ENCODE measurements at regions not wholly inside any gene's neighbourhood (a gene's known extent, or its start where the extent isn't known, plus 50 kb on each side); places are given as distances from the start of the nearest gene placed in this dataset.

DNA sequence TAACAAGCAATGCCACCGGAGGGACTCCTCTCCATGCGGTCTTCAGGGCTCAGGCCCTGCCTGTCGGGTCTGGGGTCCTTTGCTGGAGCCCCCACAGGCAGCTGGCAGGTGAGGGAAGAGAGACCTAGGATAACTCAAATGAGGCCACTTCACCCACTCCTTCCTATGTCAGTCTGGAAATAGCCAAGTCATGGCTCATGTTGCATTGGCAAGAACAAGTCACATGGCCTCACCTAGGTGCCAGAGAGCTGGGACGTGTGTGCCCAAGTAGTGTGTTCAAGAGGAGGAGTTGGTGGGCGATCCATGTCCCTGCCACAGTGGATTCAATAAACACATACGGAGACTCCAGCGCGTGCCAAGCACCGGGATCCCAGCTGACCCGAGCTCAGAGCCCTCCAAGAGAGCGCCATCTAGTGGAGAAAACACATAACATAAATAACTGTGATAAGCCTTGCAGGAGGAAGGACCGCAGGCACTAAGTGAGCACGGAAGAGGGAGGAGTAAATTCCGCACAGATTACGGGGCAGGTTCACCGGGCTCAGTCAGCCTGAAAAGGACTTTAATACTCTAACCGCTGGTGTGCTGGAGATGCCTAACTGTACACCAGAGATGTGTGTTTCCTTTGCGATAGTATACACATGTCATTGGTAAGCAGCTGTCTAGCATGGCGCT lies 580.8 kb downstream of the CCDC171 start:
- DNase-seq, result no peak

DNA sequence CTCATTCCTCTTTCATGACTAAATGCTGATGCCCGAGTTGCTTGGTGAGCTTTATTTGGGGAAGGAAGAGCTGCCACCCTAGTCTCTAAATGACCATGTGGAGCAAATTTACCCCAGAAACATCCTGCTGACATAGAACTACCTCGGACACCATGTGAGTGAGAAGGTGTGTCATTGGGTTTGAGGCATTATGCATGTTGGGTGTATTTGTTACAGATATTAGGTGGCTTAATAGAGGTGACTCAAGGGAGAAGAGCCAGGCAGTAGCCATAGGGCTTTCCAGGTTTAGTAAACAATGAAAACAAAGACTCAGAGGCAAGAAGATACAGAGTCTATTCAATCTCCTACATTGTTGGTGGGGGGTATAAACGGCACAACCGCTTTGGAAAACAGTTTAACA lies 581.5 kb downstream of the CCDC171 start:
- DNase-seq, result no peak

DNA sequence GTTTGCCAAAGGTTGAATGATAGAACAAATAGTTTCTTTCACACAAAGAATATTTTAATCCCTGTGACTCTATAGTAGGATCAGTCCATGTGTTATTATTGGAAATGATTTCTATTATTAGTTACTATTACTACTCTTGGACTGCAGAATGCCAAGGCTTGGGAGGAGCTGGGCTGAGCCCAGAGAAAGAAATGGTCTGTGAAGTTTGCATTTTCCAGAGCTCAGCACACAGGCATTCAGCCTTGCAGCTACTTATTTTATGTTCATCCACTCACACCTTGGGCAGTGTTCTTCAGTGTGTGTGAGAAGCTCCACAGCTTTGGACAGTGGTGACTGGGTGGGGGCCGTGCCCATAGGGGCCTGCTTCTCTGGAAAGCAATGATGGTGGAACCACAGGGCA lies 583.1 kb downstream of the CCDC171 start:
- DNase-seq, result no peak

DNA sequence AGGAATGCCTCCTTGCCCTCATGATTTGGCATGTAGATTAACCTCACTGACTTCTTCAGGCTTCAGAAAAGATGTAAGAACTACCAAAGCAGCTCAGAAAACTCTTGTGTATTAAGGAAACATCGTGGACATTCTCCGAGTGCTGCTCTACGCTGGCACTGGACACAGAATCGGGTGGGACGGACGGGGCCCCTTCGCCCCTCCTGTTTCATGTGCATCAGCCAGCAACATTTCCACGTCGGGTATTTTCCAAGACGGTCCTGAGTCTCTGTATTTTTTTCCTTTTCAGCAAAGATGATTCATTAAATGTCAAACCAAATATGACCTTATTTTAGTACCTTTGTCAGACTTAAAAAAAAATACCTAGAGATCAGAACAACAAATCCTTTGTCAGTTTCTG lies 583.6 kb downstream of the CCDC171 start:
- no peak for DNase-seq

DNA sequence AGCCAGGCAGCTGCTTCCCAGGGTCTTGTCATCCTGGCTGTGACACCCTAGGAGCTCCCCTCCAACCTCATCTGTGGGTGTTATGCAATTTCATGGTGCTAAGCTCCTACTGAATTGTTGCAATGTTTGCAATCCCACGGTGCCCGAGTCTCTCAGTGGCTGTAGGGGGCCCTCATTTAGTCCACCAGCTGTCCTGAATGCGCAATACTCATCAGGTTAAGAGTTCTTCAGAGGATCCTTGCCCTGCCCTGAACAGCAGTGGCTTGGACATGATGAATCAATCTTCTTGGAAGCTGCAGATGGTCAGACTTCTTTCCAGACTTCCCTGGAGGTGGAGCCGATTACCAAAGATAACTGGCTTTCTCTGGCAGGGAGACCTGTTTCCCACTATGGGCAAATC lies 584.1 kb downstream of the CCDC171 start:
- DNase-seq, result no peak

DNA sequence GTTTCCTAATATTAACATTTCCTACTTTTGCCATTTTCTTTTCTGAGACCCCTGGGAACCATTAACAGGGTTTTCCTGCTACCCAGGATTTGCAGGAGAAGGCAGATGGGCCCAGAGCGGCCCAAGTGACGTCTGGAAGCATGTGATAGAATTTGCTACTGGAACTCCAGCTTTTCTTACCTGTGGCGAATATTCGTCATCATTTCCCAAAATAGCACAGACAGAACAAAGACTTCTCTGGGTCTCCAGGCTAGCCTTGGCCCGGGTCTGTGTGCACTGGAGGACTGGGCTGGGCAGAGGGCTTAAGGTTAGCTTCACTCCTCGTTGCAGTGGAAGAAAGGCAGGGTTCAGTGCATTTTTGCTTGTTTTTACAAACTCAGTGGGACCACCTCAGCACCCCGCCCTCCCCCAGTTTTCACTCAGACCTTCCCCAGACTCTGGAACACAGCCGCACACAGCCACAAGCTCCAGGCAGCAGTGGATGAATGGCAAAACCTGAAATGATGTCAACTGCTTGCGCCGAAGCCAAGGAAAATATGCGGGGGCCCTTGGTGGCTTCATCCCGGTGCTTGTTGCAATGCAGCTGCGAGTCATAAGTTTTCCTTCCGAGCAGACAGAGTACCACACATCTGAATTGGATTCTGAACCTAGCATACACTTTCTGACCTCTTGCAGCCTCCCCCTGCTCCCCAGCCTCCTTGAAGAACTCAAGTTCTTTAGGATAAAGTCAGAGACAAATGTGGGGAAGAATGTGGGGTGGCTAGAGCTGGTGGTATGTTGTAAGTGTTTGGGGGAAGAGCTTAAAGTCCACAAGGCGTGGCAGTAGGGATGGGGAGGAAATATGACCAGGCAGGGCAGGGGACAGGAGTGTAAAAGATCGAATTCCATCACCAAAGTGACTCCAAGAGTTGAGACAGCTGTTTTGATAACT lies 586.0 kb downstream of the CCDC171 start:
- DNase-seq, result no peak

DNA sequence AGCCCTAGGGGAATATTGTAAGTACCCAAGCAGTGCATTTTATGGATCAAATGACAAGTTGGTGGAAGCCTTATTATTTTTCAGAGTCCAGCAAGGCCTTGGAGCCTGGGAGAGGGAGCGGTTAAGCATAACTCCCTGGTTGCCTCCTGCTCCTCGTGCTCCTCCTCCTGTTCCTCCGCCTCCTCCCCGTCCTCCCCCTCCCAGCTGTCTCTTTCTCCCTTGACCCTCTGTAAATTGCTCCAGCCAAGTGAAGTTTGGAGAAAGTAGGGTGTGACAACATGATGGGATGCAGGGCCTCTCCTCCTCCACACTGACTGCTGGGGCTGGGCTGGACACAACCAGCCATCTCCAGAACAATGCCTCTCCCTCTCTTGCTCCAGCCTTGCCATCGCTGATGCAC lies 586.9 kb downstream of the CCDC171 start:
- no peak for DNase-seq

DNA sequence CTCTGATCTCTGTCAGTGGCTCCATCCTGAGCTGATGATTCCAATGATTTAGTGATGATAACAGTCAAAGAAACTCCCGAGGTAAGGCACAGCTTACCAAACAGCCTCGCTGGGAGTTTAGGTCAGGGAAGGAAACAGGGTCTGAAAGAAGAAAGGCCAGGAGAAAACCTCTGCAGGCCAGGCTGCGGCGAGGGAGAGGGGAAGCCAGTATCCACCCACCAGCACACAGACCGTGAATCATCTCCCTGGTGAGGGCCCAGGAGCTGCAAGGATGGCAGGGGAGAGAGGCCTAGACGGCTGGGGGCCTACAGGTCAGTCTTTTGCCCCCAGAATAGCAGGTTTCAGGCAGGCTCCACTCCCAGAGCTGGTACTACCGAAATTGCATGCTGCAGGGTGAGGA lies 590.5 kb downstream of the CCDC171 start:
- no peak for DNase-seq

DNA sequence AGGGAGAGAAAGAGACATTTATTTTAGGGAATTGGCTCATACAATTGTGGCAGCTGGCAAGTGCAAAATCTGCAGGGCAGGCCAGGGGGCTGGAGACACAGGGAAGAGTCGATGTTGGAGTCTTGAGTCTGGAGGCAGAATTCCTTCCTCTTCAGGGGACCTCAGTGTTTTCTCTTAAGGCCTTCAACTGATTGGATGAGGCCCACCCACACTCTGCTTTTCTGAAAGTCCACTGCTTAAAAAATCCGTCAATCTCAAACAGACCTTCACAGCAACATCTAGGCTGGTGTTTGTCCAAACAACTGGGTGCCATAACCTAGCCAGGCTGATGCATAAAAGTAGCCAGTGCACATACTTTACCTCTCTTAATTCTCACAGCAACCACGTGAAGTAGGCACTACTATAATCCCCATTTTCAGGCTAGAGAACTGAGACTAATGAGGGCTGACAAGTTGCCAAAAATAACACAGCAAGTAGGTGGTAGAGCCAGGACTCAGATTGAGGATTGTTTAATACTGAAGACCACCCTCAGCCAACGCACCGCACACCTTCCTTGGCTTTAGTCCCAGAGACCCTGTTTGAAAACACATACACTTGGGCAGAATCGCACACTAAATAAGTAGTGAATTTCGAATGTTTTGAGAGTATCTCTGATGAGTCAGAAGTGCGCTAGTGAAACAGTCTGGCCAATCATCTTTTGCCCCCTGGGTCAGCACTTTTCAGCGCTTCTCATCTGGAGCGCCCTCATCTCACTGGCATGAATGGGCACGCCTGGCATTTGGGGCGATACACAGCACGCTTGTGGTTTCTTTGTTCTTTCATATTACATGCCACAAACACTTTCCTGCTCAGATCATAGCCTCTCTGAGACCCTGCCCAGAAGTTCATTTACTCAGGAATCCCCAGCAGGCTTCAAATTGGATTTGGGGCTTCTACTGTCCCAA lies 591.4 kb downstream of the CCDC171 start:
- no peak for DNase-seq

DNA sequence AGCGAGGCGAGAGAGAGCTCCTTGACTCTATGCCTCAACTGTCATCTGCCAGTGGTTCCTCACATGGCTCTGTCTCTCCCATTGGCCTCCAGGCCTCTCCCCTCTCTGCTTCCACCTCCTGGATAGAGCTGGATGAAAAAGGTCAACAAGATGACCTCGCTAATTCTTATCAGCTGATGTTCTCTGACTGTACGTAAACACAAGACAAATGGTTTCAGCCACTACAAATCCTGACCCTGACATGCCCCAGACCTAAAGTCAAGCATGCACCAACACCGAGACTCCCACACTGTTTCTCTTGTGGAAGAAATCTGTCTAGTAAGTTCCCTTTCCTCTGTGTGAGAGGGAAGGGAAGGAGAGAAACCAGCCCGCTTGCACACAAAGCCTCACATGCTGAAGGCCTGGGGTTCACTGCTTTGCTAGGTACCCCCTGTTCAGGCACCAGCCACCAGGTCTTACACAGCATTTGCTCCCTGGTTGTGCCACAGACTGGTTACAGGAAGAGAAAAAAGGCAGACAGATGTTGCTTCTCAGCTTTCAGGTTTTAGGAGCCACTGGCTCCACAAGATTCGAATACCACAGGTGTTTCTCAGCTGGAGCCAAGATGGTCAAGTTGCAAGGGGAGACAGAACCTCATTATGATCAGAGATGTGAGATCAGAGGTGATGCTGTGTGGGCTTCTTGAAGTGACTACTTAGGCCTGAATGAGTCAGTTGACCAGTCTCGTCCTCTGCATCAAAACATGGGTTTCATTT lies 592.5 kb downstream of the CCDC171 start:
- no peak for DNase-seq

DNA sequence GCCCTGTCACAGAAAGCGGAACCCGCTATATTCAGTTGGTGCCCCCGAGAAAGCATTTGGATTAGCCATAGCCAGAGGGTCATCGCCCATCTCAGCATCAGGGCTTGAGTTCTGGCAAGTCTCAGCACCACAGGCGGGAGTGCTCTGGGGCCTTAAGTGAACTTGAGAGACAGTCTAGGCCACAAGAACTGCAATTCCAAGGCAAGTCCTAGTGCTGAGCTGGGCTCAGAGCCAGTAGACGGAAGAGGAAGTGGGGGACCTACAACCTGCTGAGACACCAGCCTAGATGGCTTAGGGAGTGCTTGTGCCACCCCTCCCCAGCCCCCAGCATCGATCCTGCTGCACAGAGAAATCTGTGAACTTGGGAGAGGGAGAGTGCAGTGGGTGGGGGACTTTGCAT lies 594.9 kb downstream of the CCDC171 start:
- no peak for DNase-seq

DNA sequence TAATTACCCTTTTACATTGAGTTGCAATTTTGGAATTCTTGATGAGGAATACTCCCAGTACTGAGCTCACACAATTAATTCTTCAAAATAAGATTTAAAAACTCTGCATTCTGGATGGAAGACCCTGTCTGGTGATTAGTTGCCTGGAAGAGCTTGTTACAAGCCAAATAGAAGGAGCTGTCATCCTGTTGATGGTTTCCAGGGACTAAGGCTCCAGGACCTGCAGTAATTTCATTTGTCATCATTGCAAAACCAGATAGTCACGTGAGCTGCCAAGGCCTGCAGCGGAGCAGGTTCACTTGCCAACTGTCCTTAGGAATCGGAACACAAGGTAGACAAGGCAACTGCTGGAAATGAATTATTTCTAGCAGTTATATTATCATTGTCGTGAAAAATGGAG lies 597.7 kb downstream of the CCDC171 start:
- DNase-seq, result no peak

DNA sequence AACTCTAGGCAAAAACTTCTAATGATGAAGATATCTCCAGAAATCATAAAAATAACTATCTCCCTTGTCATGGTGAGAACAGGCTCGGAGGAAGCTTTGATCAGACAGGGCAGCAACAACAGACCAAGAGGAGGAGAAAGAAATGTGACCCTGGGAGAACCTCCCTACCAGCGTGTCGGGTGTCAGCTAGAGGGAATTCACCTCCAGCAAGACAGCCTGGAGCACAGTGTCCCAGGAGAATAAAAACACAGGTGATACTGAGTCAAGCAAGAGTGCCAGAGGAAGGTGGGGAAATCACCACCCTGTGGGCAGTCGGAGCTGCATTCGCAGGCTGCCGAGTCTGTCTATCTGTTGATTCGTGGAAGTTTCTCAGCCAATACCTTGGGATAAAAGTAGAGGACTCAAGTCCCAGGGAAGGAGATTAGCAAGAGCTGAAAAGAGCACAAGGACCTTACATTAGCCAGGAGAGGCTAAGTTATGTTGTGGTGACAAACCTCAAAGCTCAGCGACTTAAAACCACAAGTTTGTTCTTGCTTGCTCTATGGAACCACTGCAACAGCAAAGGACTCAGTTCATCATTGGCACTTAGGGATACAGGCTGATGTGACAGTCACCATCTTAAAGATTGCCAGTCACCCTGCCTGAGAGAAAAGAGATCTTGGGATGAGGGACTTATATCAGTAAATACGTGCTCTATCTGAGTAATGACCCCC lies 598.3 kb downstream of the CCDC171 start:
- DNase-seq, result no peak

DNA sequence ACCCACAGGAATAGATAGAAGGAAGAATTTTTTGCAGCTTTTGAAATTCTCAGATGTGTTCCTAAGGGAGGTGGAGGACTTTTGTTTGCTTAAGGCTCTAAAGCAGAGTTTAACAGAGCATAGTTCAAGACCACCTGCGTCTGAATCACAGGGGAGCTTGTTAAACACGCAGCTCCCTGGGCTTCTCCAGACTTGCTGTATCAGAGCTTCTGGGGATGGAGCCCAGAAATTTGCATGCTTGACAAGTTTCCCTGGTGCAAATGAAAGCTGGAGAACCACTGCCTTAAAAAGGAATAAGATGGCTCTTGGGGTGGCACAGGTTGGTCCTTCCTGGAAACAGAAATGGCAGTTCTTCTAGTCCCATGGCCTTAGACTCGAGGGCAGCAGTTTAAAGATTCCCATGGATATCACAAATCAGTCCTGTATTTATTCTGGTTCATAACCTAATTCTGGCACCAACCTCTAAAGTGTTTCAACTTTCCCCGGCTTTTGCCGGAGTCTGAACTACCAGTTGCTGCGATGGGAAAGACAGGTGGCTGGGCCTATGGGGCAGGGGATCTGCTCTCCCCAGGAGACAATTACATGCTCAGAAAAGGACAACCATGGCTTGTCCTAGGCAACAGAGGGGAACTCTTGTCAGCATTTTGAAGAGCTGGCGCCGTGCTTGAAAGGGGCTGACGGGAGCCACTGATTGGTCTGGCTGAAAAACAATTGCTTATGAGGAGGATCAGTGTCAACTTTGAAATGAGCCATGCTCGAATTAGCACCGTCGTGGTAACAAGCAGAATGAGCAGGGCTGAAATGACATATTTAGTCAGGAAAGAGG lies 599.6 kb downstream of the CCDC171 start:
- no peak for DNase-seq

DNA sequence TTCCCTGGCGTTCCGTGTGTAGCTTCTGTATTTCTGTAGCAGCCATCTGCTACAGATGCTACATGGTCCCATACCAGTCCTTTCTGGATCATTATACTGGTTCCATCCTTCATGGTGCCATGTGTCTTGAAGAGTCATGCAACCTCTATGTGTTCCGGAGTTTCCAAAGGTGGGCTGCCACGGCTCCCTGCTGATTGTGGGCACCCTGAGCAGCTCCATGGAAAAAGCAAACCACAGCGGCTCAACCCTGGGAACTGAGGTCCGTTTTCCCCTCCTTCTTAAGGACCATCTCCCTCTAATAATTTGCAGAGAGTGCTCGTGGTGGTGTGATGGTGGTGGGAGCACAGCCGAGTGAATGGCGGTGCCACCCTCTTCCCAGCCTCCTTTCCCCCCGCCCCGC lies 600.4 kb downstream of the CCDC171 start:
- no peak for DNase-seq

DNA sequence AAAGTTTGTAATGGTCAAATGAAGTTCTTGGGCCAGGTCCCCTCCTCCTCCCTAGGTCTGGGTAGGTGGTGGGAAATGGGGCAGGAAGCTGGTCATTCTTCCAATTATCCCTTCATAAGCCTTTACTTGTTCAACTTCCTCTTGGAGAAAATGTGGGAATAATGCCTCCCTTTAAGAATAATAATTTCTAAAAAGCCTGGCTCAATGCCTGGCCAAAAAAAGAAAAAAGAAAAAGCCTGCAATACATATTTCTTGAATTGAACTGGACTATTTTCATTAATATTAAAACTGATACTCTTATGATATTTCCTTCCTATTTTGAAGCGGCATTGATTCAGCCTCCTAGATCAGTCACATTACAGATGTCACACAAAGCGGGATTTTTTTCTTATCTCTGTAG lies 600.9 kb downstream of the CCDC171 start:
- DNase-seq, result no peak

DNA sequence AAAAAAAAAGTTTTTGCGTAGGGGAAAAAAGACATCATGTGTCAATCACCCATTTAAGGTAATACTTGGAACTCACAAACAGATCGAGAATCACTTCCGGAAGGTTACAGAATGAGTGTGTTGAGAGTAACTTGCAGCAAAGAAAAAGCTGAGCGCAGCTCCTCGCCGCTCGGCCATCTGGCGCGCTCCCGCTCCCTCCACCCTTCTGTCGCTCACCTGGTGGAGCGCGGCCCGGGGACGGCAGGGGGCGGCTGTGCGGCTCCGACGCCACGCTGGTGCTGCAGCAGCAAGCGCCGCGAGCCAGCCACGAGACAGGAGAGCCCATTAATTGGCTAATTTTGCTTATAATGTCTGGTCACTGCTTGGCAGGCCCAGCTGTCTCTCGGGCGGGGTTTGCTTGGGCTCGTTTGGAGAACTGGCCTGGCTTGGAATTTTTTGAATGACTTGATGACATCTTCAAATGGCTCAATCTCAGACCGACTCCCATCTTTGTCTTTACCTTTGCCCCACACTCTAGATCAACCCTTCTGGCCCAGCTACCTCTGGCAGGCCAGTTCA lies 601.8 kb downstream of the CCDC171 start:
- DNase-seq, result no peak

DNA sequence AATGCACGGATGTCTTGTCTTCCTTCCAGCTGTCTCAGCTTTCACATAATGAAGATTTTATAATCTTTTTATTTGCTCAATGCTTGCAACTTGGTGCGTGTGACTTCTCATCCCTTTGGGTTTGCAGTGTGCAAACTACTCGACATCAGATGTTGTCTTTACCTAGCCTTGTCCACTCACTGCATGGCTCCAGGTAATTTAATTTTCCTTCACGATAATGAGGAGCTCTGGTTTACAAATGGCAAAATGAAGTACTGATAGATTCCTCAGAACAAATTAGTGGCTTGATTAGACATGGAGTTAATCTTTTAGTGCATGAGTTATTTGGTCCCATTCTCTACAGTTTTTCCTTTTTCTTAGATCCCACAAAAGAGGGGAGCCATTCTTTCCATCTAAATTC lies 603.0 kb downstream of the CCDC171 start:
- no peak for DNase-seq

DNA sequence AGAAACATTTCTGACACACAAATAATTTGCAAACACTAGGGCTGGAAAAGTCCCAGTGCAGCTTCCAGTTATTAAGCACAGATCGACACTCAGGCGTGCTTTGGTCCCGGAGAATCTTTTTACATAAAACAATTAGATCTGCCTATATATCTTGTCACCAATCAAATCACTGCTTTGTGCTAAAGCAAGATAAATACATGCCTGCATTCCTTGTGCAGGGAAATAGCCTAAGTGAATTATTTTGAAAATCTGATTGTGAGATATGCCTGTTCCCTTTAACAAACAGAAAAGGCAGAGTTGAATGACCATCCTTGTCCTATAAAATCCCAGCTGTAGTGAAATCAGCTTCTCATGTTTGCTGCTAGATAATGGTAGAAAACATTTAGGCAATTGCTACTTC lies 604.4 kb downstream of the CCDC171 start:
- no peak for DNase-seq

DNA sequence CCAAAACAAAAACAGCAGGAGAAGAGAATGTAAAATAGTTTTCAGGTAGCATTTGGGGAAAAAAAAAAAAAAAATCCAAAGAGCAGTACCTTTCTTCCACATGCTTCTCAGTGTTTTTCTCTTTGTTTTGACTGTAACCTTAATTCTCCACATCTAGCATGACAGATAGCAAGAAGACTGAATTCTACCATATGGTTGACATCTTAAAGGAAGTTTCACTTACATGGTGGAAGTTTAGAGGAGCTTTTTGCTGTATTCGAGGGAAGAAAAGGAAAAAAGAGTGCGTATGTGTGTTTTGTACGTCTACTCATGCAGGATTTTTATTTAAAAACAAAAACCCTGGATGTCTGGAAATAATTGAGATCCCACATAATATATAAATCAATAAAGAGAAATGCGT lies 604.8 kb downstream of the CCDC171 start:
- DNase-seq, result no peak

DNA sequence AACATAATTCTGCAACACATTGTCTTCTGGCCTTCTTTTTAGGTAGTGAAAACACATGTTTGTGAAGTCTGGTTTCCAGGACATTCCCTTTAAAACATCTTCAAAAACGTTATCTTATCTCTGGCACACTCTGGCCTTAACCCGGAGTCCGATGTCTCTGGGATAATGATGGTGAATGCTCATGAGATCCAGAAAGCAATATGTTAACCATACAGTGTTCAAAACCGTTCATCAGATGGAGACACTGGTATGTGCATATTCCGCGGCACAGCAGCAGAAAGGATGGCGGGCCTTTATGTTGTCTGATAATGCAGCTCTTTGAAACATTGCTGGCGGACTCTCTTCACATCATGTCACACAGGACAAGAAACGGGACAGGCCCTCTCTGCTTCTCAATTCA lies 605.2 kb downstream of the CCDC171 start:
- no peak for DNase-seq
